ENCODE measurements at regions not wholly inside any gene's neighbourhood (a gene's known extent, or its start where the extent isn't known, plus 50 kb on each side); places are given as distances from the start of the nearest gene placed in this dataset.

- FAIRE-seq (no peak), ATAC-seq (no peak), DNase-seq (ENCODE audit: low spot score) (no peak)
- TF ChIP-seq ZNF773 (CRISPR knock-in tag; IDR thresholded peaks at IDR 0.05; ENCODE audit: borderline replicate concordance) (no peak), SIX4 (CRISPR knock-in tag; IDR thresholded peaks at IDR 0.05) (no peak), FLYWCH1 (CRISPR knock-in tag; IDR thresholded peaks at IDR 0.05) (no peak), HNF4G (IDR thresholded peaks at IDR 0.05; ENCODE audit: borderline replicate concordance, low read depth, low read length) (no peak), HNF4G (CRISPR knock-in tag; IDR thresholded peaks at IDR 0.05; ENCODE audit: borderline replicate concordance, low read depth) (no peak), BORCS8-MEF2B (CRISPR knock-in tag; IDR thresholded peaks at IDR 0.05) (no peak), ZNF446 (CRISPR knock-in tag; IDR thresholded peaks at IDR 0.05) (no peak), KMT2B (CRISPR knock-in tag; IDR thresholded peaks at IDR 0.05) (no peak), ZNF816 (CRISPR knock-in tag; IDR thresholded peaks at IDR 0.05; ENCODE audit: borderline replicate concordance) (no peak), MED1 (CRISPR knock-in tag; IDR thresholded peaks at IDR 0.05) (no peak), ARNTL (CRISPR knock-in tag; IDR thresholded peaks at IDR 0.05) (no peak), MLLT10 (CRISPR knock-in tag; IDR thresholded peaks at IDR 0.05) (no peak), ATF7-NPFF (CRISPR knock-in tag; IDR thresholded peaks at IDR 0.05; ENCODE audit: low read depth) (no peak)
- TF ChIP-seq, protein P1, sequence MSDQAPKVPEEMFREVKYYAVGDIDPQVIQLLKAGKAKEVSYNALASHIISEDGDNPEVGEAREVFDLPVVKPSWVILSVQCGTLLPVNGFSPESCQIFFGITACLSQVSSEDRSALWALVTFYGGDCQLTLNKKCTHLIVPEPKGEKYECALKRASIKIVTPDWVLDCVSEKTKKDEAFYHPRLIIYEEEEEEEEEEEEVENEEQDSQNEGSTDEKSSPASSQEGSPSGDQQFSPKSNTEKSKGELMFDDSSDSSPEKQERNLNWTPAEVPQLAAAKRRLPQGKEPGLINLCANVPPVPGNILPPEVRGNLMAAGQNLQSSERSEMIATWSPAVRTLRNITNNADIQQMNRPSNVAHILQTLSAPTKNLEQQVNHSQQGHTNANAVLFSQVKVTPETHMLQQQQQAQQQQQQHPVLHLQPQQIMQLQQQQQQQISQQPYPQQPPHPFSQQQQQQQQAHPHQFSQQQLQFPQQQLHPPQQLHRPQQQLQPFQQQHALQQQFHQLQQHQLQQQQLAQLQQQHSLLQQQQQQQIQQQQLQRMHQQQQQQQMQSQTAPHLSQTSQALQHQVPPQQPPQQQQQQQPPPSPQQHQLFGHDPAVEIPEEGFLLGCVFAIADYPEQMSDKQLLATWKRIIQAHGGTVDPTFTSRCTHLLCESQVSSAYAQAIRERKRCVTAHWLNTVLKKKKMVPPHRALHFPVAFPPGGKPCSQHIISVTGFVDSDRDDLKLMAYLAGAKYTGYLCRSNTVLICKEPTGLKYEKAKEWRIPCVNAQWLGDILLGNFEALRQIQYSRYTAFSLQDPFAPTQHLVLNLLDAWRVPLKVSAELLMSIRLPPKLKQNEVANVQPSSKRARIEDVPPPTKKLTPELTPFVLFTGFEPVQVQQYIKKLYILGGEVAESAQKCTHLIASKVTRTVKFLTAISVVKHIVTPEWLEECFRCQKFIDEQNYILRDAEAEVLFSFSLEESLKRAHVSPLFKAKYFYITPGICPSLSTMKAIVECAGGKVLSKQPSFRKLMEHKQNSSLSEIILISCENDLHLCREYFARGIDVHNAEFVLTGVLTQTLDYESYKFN (CRISPR knock-in tag; conservative IDR thresholded peaks at IDR 0.05) = no peak
- TF ChIP-seq, protein P2, sequence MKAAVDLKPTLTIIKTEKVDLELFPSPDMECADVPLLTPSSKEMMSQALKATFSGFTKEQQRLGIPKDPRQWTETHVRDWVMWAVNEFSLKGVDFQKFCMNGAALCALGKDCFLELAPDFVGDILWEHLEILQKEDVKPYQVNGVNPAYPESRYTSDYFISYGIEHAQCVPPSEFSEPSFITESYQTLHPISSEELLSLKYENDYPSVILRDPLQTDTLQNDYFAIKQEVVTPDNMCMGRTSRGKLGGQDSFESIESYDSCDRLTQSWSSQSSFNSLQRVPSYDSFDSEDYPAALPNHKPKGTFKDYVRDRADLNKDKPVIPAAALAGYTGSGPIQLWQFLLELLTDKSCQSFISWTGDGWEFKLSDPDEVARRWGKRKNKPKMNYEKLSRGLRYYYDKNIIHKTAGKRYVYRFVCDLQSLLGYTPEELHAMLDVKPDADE (CRISPR knock-in tag; IDR thresholded peaks at IDR 0.05) = no peak
- TF ChIP-seq, protein P3, sequence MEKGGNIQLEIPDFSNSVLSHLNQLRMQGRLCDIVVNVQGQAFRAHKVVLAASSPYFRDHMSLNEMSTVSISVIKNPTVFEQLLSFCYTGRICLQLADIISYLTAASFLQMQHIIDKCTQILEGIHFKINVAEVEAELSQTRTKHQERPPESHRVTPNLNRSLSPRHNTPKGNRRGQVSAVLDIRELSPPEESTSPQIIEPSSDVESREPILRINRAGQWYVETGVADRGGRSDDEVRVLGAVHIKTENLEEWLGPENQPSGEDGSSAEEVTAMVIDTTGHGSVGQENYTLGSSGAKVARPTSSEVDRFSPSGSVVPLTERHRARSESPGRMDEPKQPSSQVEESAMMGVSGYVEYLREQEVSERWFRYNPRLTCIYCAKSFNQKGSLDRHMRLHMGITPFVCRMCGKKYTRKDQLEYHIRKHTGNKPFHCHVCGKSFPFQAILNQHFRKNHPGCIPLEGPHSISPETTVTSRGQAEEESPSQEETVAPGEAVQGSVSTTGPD (CRISPR knock-in tag; IDR thresholded peaks at IDR 0.05) = no peak
- TF ChIP-seq, protein P4, sequence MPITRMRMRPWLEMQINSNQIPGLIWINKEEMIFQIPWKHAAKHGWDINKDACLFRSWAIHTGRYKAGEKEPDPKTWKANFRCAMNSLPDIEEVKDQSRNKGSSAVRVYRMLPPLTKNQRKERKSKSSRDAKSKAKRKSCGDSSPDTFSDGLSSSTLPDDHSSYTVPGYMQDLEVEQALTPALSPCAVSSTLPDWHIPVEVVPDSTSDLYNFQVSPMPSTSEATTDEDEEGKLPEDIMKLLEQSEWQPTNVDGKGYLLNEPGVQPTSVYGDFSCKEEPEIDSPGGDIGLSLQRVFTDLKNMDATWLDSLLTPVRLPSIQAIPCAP (CRISPR knock-in tag; IDR thresholded peaks at IDR 0.05; ENCODE audit: low read depth) = no peak
- TF ChIP-seq, protein P5, sequence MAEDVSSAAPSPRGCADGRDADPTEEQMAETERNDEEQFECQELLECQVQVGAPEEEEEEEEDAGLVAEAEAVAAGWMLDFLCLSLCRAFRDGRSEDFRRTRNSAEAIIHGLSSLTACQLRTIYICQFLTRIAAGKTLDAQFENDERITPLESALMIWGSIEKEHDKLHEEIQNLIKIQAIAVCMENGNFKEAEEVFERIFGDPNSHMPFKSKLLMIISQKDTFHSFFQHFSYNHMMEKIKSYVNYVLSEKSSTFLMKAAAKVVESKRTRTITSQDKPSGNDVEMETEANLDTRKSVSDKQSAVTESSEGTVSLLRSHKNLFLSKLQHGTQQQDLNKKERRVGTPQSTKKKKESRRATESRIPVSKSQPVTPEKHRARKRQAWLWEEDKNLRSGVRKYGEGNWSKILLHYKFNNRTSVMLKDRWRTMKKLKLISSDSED (CRISPR knock-in tag; IDR thresholded peaks at IDR 0.05) = no peak
- in situ Hi-C loops (cut with HindIII; ENCODE audit: extremely low pct_ligation_motif_present, low pct_unique_long_range_greater_than_20kb) = no loop called here
- POLR2A ChIA-PET = no interaction called here
- intact Hi-C loops (cut with micrococcal nuclease; ENCODE audit: unreplicated experiment) = loop anchor here (10.0 kb wide), 1 partner anchor 55 kb away; no protein-coding TSS in a partner anchor
- Histone ChIP-seq H3K36me3 (replicated peaks in 1 of 2; ENCODE audit: control insufficient read depth in 1 of 2, insufficient read depth in 2 of 2, low read length in 2 of 2) (no peaks in the 10 kb centered on the region), H3K9ac (ENCODE audit: insufficient read depth, low read depth, low read length) (no peak overlapping the region), H3K4me1 (ENCODE audit: insufficient read depth, low read length) (peaks cover 55% of the 10 kb centered on the region), H3K79me2 (ENCODE audit: insufficient read depth, low read length) (no peaks in the 10 kb centered on the region), H3K27me3 (ENCODE audit: control insufficient read depth in 1 of 2, insufficient read depth in 2 of 2, low read length in 2 of 2) (peaks cover 0 to 2% of the 10 kb centered on the region in 2 experiments; a peak in 1 of 5 replicates), H3K4me3 (replicated peaks in 1 of 3; ENCODE audit: insufficient read depth in 1 of 3, low read depth in 2 of 3, low read length in 3 of 3) (no peak overlapping the region), H3K4me2 (ENCODE audit: low read depth, low read length) (no peak overlapping the region), H3K27ac (ENCODE audit: extremely low read length, insufficient read depth, low read length) (no peak overlapping the region), H3K9me3 (ENCODE audit: low read length) (no peaks in the 10 kb centered on the region), H4K20me1 (ENCODE audit: insufficient read depth, low read length) (no peaks in the 10 kb centered on the region), H2AFZ (ENCODE audit: low read length) (no peak overlapping the region)
- BruUV-seq (replicated peaks) = no TSS peak
- 89% methylated on average over 9 of the region's 10 CpGs for WGBS (ENCODE audit: low lambda C conversion rate)
- CTCF ChIA-PET (ENCODE audit: low intra/inter-chr PET ratio, low total read pairs) = no interaction called here
Observed at GRCh38 chr1:234549447-234550021, 60.4 kb downstream of the IRF2BP2 start.

Measured in HepG2 (cell line).